Osteocyte (in vitro differentiated cells): ENCODE measurements at regions not wholly inside any gene's neighbourhood (a gene's known extent, or its start where the extent isn't known, plus 50 kb on each side); places are given as distances from the start of the nearest gene placed in this dataset.

Source experiments
- DNase-seq: peaks from one replicate; pipeline ENCODE4 v3.0.0; 2021; ENCODE audit warnings: mixed read lengths; ENCODE audit not compliant: unreplicated experiment; ENCODE audit errors: extremely low spot score
- H3K27ac Mint-ChIP-seq: one replicate; pipeline ENCODE4 v1.8.0; 2021; ENCODE audit warnings: mild to moderate bottlenecking, mixed read lengths; ENCODE audit not compliant: unreplicated experiment
- H3K27me3 Mint-ChIP-seq: one replicate; pipeline ENCODE4 v1.8.0; 2021; ENCODE audit warnings: mixed read lengths; ENCODE audit not compliant: unreplicated experiment
- H3K36me3 Mint-ChIP-seq: one replicate; pipeline ENCODE4 v1.8.0; 2021; ENCODE audit warnings: mixed read lengths; ENCODE audit not compliant: unreplicated experiment
- H3K4me1 Mint-ChIP-seq: one replicate; pipeline ENCODE4 v1.8.0; 2021; ENCODE audit warnings: mixed read lengths; ENCODE audit not compliant: unreplicated experiment
- H3K4me3 Mint-ChIP-seq: one replicate; pipeline ENCODE4 v1.8.0; 2021; ENCODE audit warnings: mild to moderate bottlenecking, moderate library complexity, mixed read lengths; ENCODE audit not compliant: unreplicated experiment
- H3K9me3 Mint-ChIP-seq: one replicate; pipeline ENCODE4 v1.8.0; 2021; ENCODE audit warnings: mixed read lengths; ENCODE audit not compliant: unreplicated experiment
- CTCF ChIP-seq: fragments of 200-600 bp; sonication (generic); IDR thresholded peaks from 2 replicates; pipeline ENCODE4 v1.5.0; 2021; ENCODE audit warnings: antibody characterized with exemption, mild to moderate bottlenecking, moderate library complexity

- no peak overlapping the region for H3K4me3 Mint-ChIP-seq
- H3K4me1 Mint-ChIP-seq, result peaks cover 4% of the 10 kb centered on the region
- H3K27me3 Mint-ChIP-seq, result peaks cover 3% of the 10 kb centered on the region
- TF ChIP-seq CTCF, result no peak
- DNase-seq, result no peak
- peaks cover 3% of the 10 kb centered on the region for H3K9me3 Mint-ChIP-seq
- H3K27ac Mint-ChIP-seq, result no peak overlapping the region
- H3K36me3 Mint-ChIP-seq, result peaks cover under 1% of the 10 kb centered on the region
Measured at GRCh38 chr11:105298174-105298573, 158.6 kb upstream of the CARD18 start.

GRCh38 chr11:105297463-105297862 is 157.9 kb upstream of the CARD18 start:
- DNase-seq, result no peak
- Mint-ChIP-seq H3K36me3 (peaks cover 5% of the 10 kb centered on the region), H3K27me3 (peaks cover 3% of the 10 kb centered on the region), H3K4me1 (peaks cover 4% of the 10 kb centered on the region), H3K4me3 (no peak overlapping the region), H3K27ac (no peak overlapping the region), H3K9me3 (peaks cover 8% of the 10 kb centered on the region)
- no peak for TF ChIP-seq CTCF

- Mint-ChIP-seq H3K9me3 (peaks cover 8% of the 10 kb centered on the region), H3K27ac (no peak overlapping the region), H3K27me3 (peaks cover 3% of the 10 kb centered on the region), H3K4me1 (peaks cover 4% of the 10 kb centered on the region), H3K4me3 (no peak overlapping the region), H3K36me3 (peaks cover 5% of the 10 kb centered on the region)
- DNase-seq, result no peak
- no peak for TF ChIP-seq CTCF
Measured at GRCh38 chr11:105296806-105297205, 157.2 kb upstream of the CARD18 start.

- peaks cover 5% of the 10 kb centered on the region for H3K36me3 Mint-ChIP-seq
- no peak for DNase-seq
- H3K4me3 Mint-ChIP-seq, result no peak overlapping the region
- TF ChIP-seq CTCF, result no peak
- no peak overlapping the region for H3K27ac Mint-ChIP-seq
- H3K27me3 Mint-ChIP-seq, result peaks cover 3% of the 10 kb centered on the region
- H3K4me1 Mint-ChIP-seq, result peaks cover 4% of the 10 kb centered on the region
- peaks cover 8% of the 10 kb centered on the region for H3K9me3 Mint-ChIP-seq
Measured at GRCh38 chr11:105296386-105296785, 156.8 kb upstream of the CARD18 start.

- Mint-ChIP-seq H3K4me3 (no peak overlapping the region), H3K9me3 (no peaks in the 10 kb centered on the region), H3K36me3 (no peaks in the 10 kb centered on the region), H3K27me3 (no peaks in the 10 kb centered on the region), H3K4me1 (no peaks in the 10 kb centered on the region), H3K27ac (no peak overlapping the region)
- no peak for DNase-seq
- no peak for TF ChIP-seq CTCF
Measured at GRCh38 chr11:105282658-105283057, 143.1 kb upstream of the CARD18 start.
